ENCODE measurements at regions not wholly inside any gene's neighbourhood (a gene's known extent, or its start where the extent isn't known, plus 50 kb on each side); places are given as distances from the start of the nearest gene placed in this dataset.

- TF ChIP-seq POLR2AphosphoS5 (IDR thresholded peaks at IDR 0.05) (no peak), CTCF (IDR thresholded peaks at IDR 0.05 in 8 of 11, conservative IDR thresholded peaks at IDR 0.05 in 3 of 11) (no peak), POLR2A (IDR thresholded peaks at IDR 0.05) (no peak)
These were observed 130.4 kb downstream of the MBL2 start for GRCh38 chr10:52642208-52642607.
